ENCODE measurements at regions not wholly inside any gene's neighbourhood (a gene's known extent, or its start where the extent isn't known, plus 50 kb on each side); places are given as distances from the start of the nearest gene placed in this dataset.

- no peak for TF ChIP-seq SP1 (IDR thresholded peaks at IDR 0.05; ENCODE audit: low read depth)
- TF ChIP-seq POLR2AphosphoS5 (IDR thresholded peaks at IDR 0.05; ENCODE audit: low read depth, low read length), result no peak
- no peak for TF ChIP-seq CTCF (IDR thresholded peaks at IDR 0.05 in 2 of 3, conservative IDR thresholded peaks at IDR 0.05 in 1 of 3; ENCODE audit: borderline replicate concordance in 1 of 3, insufficient read depth in 1 of 3, low read depth in 2 of 3, low read length in 2 of 3)
- TF ChIP-seq ZBTB33 (IDR thresholded peaks at IDR 0.05; ENCODE audit: extremely low read depth, insufficient replicate concordance, low read length), result no peak
- TF ChIP-seq JUND (IDR thresholded peaks at IDR 0.05), result no peak
- no peak for TF ChIP-seq EZH2 (IDR thresholded peaks at IDR 0.05)
- TF ChIP-seq ZFX (IDR thresholded peaks at IDR 0.05), result no peak
- no peak for TF ChIP-seq CBX3 (IDR thresholded peaks at IDR 0.05; ENCODE audit: low read depth)
- no peak for TF ChIP-seq ATF3 (IDR thresholded peaks at IDR 0.05)
- TF ChIP-seq YY1 (IDR thresholded peaks at IDR 0.05; ENCODE audit: extremely low read depth, insufficient replicate concordance, low read depth, low read length), result no peak
- TF ChIP-seq POLR2A (IDR thresholded peaks at IDR 0.05; ENCODE audit: borderline replicate concordance, extremely low read depth, insufficient read depth, insufficient read length), result no peak
- no peak for TF ChIP-seq SRF (IDR thresholded peaks at IDR 0.05; ENCODE audit: low read depth)
- TF ChIP-seq MAX (IDR thresholded peaks at IDR 0.05), result no peak
- no peak for TF ChIP-seq TCF7L2 (IDR thresholded peaks at IDR 0.05; ENCODE audit: borderline replicate concordance, extremely low read depth, insufficient read depth, insufficient read length)
Measured at GRCh38 chr11:70804139-70804837, 406.0 kb downstream of the CTTN start.
